ENCODE measurements at regions not wholly inside any gene's neighbourhood (a gene's known extent, or its start where the extent isn't known, plus 50 kb on each side); places are given as distances from the start of the nearest gene placed in this dataset.

DNA sequence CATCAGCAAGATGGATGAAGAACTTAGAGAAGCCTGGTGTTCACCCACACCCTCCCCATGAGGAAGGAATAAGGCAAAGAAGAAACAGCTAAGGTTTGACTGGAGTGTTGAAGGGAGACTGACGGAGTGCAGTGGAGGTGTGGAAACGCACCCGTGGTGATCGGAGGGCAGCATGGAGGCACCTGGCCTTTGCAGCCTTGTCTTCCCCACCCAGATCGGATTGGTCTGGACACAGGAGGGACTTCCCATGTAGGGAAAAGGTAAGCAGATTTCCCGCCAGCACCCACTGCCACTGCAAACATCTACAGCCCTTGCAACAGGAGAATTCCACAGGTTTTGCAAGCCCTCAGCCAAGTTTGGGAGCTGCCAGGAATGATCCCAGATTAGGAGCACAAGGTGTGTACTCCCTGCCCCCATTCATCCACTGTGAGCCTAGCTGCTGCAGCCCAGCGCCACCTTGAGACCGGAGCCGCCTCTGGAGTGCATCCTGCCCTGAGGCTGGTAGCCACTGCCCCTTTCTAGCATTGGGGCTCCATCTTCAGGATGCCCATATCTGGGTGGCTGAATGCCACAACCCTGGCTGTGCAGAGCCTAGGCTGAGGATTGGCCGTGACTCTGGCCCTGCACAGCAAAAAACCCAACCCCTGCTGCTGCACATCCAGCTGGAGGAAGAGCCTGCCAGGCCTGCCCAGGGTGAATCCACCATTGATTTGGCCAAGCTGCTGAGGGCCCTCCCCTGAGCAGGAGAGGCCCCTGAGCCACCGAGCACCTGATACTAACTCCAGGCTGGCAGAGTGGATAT, 411.1 kb downstream of the TMEM121 start:
- no peak overlapping the region for H3K27ac Mint-ChIP-seq (ENCODE audit: unreplicated experiment)
- peaks cover 76% of the 10 kb centered on the region for H3K9me3 Mint-ChIP-seq (ENCODE audit: low read depth)
- no peaks in the 10 kb centered on the region for H3K27me3 Mint-ChIP-seq (ENCODE audit: low read depth)
- H3K4me1 Mint-ChIP-seq (ENCODE audit: low read depth): no peaks in the 10 kb centered on the region
- TF ChIP-seq CTCF (IDR thresholded peaks at IDR 0.05): no peak
- no peak overlapping the region for H3K4me3 Mint-ChIP-seq (ENCODE audit: unreplicated experiment)
- DNase-seq (ENCODE audit: low spot score): no peak
- peaks cover 4% of the 10 kb centered on the region for H3K36me3 Mint-ChIP-seq (ENCODE audit: low read depth)

- no peak for DNase-seq (ENCODE audit: low spot score)
- peaks cover 4% of the 10 kb centered on the region for H3K36me3 Mint-ChIP-seq (ENCODE audit: low read depth)
- H3K27ac Mint-ChIP-seq (ENCODE audit: unreplicated experiment): no peak overlapping the region
- peaks cover 79% of the 10 kb centered on the region for H3K9me3 Mint-ChIP-seq (ENCODE audit: low read depth)
- no peaks in the 10 kb centered on the region for H3K4me1 Mint-ChIP-seq (ENCODE audit: low read depth)
- no peak for TF ChIP-seq CTCF (IDR thresholded peaks at IDR 0.05)
- H3K4me3 Mint-ChIP-seq (ENCODE audit: unreplicated experiment): no peak overlapping the region
- H3K27me3 Mint-ChIP-seq (ENCODE audit: low read depth): no peaks in the 10 kb centered on the region
Measured at GRCh38 chr14:105938055-105938863, 411.9 kb downstream of the TMEM121 start.

DNA sequence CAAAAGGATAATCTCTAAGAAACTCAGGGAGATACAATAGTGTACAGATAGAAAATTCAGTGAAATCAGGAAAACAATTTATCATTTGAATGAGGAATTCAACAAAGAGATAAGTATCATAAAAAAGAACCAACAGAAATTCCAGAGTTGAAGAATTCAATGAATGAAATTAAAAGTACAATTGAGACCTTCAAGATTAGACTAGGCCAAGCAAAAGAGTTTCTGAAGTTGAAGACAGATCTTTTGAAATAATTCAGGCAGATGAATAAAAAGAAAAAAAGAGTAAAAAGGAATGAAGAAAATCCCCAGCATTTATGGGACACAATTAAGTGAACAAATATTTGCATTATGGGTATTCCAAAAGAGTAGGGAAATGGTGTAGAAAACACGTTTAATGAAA, 412.6 kb downstream of the TMEM121 start:
- H3K4me1 Mint-ChIP-seq (ENCODE audit: low read depth): no peaks in the 10 kb centered on the region
- TF ChIP-seq CTCF (IDR thresholded peaks at IDR 0.05): no peak
- H3K27ac Mint-ChIP-seq (ENCODE audit: unreplicated experiment): no peak overlapping the region
- no peak overlapping the region for H3K4me3 Mint-ChIP-seq (ENCODE audit: unreplicated experiment)
- DNase-seq (ENCODE audit: low spot score): no peak
- peaks cover 75% of the 10 kb centered on the region for H3K9me3 Mint-ChIP-seq (ENCODE audit: low read depth)
- H3K27me3 Mint-ChIP-seq (ENCODE audit: low read depth): no peaks in the 10 kb centered on the region
- peaks cover 4% of the 10 kb centered on the region for H3K36me3 Mint-ChIP-seq (ENCODE audit: low read depth)

- no peak overlapping the region for H3K4me3 Mint-ChIP-seq (ENCODE audit: unreplicated experiment)
- H3K27me3 Mint-ChIP-seq (ENCODE audit: low read depth): no peaks in the 10 kb centered on the region
- TF ChIP-seq CTCF (IDR thresholded peaks at IDR 0.05): no peak
- no peak for DNase-seq (ENCODE audit: low spot score)
- peaks cover 72% of the 10 kb centered on the region for H3K9me3 Mint-ChIP-seq (ENCODE audit: low read depth)
- H3K36me3 Mint-ChIP-seq (ENCODE audit: low read depth): peaks cover 4% of the 10 kb centered on the region
- H3K4me1 Mint-ChIP-seq (ENCODE audit: low read depth): no peaks in the 10 kb centered on the region
- H3K27ac Mint-ChIP-seq (ENCODE audit: unreplicated experiment): no peak overlapping the region
Measured at GRCh38 chr14:105939810-105940508, 413.6 kb downstream of the TMEM121 start.

Measured in chondrocyte (in vitro differentiated cells).